ENCODE measurements at regions not wholly inside any gene's neighbourhood (a gene's known extent, or its start where the extent isn't known, plus 50 kb on each side); places are given as distances from the start of the nearest gene placed in this dataset.

DNA sequence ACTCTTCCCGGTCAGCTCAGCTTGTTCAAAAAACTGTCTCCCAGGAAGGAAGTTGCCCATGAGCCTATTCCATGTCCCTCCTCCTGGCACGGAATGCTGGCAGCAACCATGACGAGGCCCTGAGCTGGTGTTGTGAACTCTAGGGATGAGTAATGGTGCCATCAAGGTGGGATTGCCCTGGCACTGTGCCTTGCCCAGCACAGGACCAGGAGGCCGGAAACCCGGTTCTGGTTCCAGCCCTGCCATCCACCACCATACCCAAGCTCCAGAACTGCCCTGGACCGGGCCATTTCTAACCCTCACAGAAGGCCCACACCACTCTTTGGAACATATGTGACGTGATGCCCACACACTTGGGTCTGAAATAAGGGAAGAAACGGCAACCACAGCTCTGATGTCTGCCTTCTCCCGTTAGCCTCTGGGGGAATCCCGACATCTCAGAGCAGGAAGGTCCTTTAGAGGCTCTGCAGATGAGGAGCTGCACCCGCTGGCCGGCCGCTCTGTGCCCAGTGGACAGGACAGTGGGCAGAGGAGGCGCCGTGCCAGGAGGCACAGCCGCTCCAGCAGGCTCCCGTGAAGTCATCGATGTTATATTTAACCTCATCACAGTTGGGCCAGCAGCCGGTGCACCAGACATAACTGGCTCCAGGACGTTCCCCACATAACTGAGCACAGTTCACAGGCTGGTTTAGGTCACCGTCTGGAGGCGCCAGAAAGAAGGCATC, 462.1 kb upstream of the ID2 start:
- TF ChIP-seq TEAD4 (IDR thresholded peaks at IDR 0.05) (no peak), YY1 (IDR thresholded peaks at IDR 0.05; ENCODE audit: low read depth) (no peak), RAD21 (IDR thresholded peaks at IDR 0.05; ENCODE audit: low read depth) (no peak)
- TF ChIP-seq, protein P1, sequence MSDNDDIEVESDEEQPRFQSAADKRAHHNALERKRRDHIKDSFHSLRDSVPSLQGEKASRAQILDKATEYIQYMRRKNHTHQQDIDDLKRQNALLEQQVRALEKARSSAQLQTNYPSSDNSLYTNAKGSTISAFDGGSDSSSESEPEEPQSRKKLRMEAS (IDR thresholded peaks at IDR 0.05): no peak
- TF ChIP-seq, protein P2, sequence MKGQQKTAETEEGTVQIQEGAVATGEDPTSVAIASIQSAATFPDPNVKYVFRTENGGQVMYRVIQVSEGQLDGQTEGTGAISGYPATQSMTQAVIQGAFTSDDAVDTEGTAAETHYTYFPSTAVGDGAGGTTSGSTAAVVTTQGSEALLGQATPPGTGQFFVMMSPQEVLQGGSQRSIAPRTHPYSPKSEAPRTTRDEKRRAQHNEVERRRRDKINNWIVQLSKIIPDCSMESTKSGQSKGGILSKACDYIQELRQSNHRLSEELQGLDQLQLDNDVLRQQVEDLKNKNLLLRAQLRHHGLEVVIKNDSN (IDR thresholded peaks at IDR 0.05): no peak
